ENCODE measurements at regions not wholly inside any gene's neighbourhood (a gene's known extent, or its start where the extent isn't known, plus 50 kb on each side); places are given as distances from the start of the nearest gene placed in this dataset.

DNA sequence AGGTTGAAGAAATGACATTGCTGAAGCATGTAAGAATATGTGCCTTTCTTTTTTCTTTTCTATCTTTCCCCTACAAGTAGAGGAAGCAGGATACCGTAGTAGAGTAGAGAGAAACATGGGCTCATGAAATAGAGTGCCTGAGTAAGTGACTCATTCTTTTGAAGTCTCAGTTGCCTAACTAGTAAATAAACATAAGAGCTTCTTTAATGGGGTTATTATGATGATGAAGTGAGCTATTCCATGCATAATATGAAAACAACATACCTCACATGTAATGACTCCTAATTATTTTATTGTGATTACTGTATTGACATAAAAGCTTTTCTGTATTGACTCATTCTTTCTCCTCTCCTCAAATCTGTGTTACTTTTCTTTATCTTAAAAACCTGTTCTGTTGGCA is 1538.2 kb downstream of the TECRL start:
- no peaks in the 10 kb centered on the region for H3K27me3 ChIP-seq (ENCODE audit: insufficient read depth)
- Mint-ChIP-seq H3K9me3 (no peaks in the 10 kb centered on the region), H3K36me3 (ENCODE audit: low read depth) (no peaks in the 10 kb centered on the region), H3K4me1 (no peaks in the 10 kb centered on the region), H3K4me3 (no peak overlapping the region), H3K27ac (no peak overlapping the region), H3K27me3 (ENCODE audit: insufficient read depth, low read depth, poor library complexity) (no peaks in the 10 kb centered on the region)
- no peaks in the 10 kb centered on the region for H3K4me1 ChIP-seq (ENCODE audit: insufficient read depth)
- ATAC-seq (no peak), DNase-seq (ENCODE audit: low spot score) (no peak)
- no peak overlapping the region for H2AFZ ChIP-seq
- no peak overlapping the region for H3K4me2 ChIP-seq
- H3K79me2 ChIP-seq (replicated peaks; ENCODE audit: insufficient read depth): no peaks in the 10 kb centered on the region
- H3F3A ChIP-seq (replicated peaks; ENCODE audit: low read depth): no peaks in the 10 kb centered on the region
- H3K36me3 ChIP-seq (ENCODE audit: insufficient read depth): no peaks in the 10 kb centered on the region
- TF ChIP-seq, protein P1, sequence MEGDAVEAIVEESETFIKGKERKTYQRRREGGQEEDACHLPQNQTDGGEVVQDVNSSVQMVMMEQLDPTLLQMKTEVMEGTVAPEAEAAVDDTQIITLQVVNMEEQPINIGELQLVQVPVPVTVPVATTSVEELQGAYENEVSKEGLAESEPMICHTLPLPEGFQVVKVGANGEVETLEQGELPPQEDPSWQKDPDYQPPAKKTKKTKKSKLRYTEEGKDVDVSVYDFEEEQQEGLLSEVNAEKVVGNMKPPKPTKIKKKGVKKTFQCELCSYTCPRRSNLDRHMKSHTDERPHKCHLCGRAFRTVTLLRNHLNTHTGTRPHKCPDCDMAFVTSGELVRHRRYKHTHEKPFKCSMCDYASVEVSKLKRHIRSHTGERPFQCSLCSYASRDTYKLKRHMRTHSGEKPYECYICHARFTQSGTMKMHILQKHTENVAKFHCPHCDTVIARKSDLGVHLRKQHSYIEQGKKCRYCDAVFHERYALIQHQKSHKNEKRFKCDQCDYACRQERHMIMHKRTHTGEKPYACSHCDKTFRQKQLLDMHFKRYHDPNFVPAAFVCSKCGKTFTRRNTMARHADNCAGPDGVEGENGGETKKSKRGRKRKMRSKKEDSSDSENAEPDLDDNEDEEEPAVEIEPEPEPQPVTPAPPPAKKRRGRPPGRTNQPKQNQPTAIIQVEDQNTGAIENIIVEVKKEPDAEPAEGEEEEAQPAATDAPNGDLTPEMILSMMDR (conservative IDR thresholded peaks at IDR 0.05; ENCODE audit: low read depth in 2 of 2): no peak
- TF ChIP-seq, protein P2, sequence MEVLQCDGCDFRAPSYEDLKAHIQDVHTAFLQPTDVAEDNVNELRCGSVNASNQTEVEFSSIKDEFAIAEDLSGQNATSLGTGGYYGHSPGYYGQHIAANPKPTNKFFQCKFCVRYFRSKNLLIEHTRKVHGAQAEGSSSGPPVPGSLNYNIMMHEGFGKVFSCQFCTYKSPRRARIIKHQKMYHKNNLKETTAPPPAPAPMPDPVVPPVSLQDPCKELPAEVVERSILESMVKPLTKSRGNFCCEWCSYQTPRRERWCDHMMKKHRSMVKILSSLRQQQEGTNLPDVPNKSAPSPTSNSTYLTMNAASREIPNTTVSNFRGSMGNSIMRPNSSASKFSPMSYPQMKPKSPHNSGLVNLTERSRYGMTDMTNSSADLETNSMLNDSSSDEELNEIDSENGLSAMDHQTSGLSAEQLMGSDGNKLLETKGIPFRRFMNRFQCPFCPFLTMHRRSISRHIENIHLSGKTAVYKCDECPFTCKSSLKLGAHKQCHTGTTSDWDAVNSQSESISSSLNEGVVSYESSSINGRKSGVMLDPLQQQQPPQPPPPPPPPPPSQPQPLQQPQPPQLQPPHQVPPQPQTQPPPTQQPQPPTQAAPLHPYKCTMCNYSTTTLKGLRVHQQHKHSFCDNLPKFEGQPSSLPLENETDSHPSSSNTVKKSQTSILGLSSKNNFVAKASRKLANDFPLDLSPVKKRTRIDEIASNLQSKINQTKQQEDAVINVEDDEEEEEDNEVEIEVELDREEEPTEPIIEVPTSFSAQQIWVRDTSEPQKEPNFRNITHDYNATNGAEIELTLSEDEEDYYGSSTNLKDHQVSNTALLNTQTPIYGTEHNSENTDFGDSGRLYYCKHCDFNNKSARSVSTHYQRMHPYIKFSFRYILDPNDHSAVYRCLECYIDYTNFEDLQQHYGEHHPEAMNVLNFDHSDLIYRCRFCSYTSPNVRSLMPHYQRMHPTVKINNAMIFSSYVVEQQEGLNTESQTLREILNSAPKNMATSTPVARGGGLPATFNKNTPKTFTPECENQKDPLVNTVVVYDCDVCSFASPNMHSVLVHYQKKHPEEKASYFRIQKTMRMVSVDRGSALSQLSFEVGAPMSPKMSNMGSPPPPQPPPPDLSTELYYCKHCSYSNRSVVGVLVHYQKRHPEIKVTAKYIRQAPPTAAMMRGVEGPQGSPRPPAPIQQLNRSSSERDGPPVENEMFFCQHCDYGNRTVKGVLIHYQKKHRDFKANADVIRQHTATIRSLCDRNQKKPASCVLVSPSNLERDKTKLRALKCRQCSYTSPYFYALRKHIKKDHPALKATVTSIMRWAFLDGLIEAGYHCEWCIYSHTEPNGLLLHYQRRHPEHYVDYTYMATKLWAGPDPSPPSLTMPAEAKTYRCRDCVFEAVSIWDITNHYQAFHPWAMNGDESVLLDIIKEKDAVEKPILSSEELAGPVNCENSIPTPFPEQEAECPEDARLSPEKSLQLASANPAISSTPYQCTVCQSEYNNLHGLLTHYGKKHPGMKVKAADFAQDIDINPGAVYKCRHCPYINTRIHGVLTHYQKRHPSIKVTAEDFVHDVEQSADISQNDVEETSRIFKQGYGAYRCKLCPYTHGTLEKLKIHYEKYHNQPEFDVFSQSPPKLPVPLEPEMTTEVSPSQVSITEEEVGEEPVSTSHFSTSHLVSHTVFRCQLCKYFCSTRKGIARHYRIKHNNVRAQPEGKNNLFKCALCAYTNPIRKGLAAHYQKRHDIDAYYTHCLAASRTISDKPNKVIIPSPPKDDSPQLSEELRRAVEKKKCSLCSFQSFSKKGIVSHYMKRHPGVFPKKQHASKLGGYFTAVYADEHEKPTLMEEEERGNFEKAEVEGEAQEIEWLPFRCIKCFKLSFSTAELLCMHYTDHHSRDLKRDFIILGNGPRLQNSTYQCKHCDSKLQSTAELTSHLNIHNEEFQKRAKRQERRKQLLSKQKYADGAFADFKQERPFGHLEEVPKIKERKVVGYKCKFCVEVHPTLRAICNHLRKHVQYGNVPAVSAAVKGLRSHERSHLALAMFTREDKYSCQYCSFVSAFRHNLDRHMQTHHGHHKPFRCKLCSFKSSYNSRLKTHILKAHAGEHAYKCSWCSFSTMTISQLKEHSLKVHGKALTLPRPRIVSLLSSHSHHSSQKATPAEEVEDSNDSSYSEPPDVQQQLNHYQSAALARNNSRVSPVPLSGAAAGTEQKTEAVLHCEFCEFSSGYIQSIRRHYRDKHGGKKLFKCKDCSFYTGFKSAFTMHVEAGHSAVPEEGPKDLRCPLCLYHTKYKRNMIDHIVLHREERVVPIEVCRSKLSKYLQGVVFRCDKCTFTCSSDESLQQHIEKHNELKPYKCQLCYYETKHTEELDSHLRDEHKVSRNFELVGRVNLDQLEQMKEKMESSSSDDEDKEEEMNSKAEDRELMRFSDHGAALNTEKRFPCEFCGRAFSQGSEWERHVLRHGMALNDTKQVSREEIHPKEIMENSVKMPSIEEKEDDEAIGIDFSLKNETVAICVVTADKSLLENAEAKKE (CRISPR knock-in tag; IDR thresholded peaks at IDR 0.05): no peak
- TF ChIP-seq POLR2AphosphoS5 (IDR thresholded peaks at IDR 0.05; ENCODE audit: low read depth): no peak
- no peak for TF ChIP-seq EZH2 (IDR thresholded peaks at IDR 0.05; ENCODE audit: low read depth, unreplicated experiment)
- TF ChIP-seq JUNB (IDR thresholded peaks at IDR 0.05; ENCODE audit: unreplicated experiment): no peak
- TF ChIP-seq NANOG (IDR thresholded peaks at IDR 0.05; ENCODE audit: borderline replicate concordance): no peak
- TF ChIP-seq ZNF114 (CRISPR knock-in tag; IDR thresholded peaks at IDR 0.05): no peak
- TF ChIP-seq, protein P3, sequence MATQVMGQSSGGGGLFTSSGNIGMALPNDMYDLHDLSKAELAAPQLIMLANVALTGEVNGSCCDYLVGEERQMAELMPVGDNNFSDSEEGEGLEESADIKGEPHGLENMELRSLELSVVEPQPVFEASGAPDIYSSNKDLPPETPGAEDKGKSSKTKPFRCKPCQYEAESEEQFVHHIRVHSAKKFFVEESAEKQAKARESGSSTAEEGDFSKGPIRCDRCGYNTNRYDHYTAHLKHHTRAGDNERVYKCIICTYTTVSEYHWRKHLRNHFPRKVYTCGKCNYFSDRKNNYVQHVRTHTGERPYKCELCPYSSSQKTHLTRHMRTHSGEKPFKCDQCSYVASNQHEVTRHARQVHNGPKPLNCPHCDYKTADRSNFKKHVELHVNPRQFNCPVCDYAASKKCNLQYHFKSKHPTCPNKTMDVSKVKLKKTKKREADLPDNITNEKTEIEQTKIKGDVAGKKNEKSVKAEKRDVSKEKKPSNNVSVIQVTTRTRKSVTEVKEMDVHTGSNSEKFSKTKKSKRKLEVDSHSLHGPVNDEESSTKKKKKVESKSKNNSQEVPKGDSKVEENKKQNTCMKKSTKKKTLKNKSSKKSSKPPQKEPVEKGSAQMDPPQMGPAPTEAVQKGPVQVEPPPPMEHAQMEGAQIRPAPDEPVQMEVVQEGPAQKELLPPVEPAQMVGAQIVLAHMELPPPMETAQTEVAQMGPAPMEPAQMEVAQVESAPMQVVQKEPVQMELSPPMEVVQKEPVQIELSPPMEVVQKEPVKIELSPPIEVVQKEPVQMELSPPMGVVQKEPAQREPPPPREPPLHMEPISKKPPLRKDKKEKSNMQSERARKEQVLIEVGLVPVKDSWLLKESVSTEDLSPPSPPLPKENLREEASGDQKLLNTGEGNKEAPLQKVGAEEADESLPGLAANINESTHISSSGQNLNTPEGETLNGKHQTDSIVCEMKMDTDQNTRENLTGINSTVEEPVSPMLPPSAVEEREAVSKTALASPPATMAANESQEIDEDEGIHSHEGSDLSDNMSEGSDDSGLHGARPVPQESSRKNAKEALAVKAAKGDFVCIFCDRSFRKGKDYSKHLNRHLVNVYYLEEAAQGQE (IDR thresholded peaks at IDR 0.05; ENCODE audit: unreplicated experiment): no peak
- TF ChIP-seq, protein P4, sequence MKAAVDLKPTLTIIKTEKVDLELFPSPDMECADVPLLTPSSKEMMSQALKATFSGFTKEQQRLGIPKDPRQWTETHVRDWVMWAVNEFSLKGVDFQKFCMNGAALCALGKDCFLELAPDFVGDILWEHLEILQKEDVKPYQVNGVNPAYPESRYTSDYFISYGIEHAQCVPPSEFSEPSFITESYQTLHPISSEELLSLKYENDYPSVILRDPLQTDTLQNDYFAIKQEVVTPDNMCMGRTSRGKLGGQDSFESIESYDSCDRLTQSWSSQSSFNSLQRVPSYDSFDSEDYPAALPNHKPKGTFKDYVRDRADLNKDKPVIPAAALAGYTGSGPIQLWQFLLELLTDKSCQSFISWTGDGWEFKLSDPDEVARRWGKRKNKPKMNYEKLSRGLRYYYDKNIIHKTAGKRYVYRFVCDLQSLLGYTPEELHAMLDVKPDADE (IDR thresholded peaks at IDR 0.05): no peak
- no peak for TF ChIP-seq STAT1 (IDR thresholded peaks at IDR 0.05; ENCODE audit: unreplicated experiment)
- TF ChIP-seq ZNF331 (CRISPR knock-in tag; IDR thresholded peaks at IDR 0.05; ENCODE audit: low read depth): no peak
- TF ChIP-seq EZH2phosphoT487 (IDR thresholded peaks at IDR 0.05; ENCODE audit: unreplicated experiment): no peak
- TF ChIP-seq CREB1 (CRISPR knock-in tag; IDR thresholded peaks at IDR 0.05; ENCODE audit: low read depth): no peak
- no peak overlapping the region for H3K27ac ChIP-seq (ENCODE audit: low read depth)
- no peaks in the 10 kb centered on the region for H3K9me2 ChIP-seq (ENCODE audit: insufficient read depth)
- H4K20me1 ChIP-seq (replicated peaks; ENCODE audit: insufficient read depth): no peaks in the 10 kb centered on the region
- H3K4me3 ChIP-seq: no peak overlapping the region
